ENCODE measurements at regions not wholly inside any gene's neighbourhood (a gene's known extent, or its start where the extent isn't known, plus 50 kb on each side); places are given as distances from the start of the nearest gene placed in this dataset.

- no peak for DNase-seq
These were observed 977.6 kb downstream of the BRD1 start for GRCh38 chr22:48849963-48850657.

GRCh38 chr22:48849219-48849912, 978.3 kb downstream of the BRD1 start:
- DNase-seq = no peak

GRCh38 chr22:48846200-48846599, 981.5 kb downstream of the BRD1 start:
- DNase-seq = no peak

- no peak for DNase-seq
These were observed 982.2 kb downstream of the BRD1 start for GRCh38 chr22:48845356-48845936.

- no peak for DNase-seq
These were observed 983.5 kb downstream of the BRD1 start for GRCh38 chr22:48844056-48844675.

GRCh38 chr22:48843640-48844039, 984.0 kb downstream of the BRD1 start:
- no peak for DNase-seq

GRCh38 chr22:48842976-48843375, 984.7 kb downstream of the BRD1 start:
- no peak for DNase-seq

- DNase-seq = no peak
These were observed 985.1 kb downstream of the BRD1 start for GRCh38 chr22:48842583-48842945.

GRCh38 chr22:48841881-48842582, 985.6 kb downstream of the BRD1 start:
- DNase-seq = no peak

- no peak for DNase-seq
These were observed 987.3 kb downstream of the BRD1 start for GRCh38 chr22:48840112-48840949.

- no peak for DNase-seq
These were observed 988.6 kb downstream of the BRD1 start for GRCh38 chr22:48838846-48839730.

GRCh38 chr22:48838376-48838775, 989.3 kb downstream of the BRD1 start:
- no peak for DNase-seq

GRCh38 chr22:48837341-48837935, 990.2 kb downstream of the BRD1 start:
- no peak for DNase-seq

- no peak for DNase-seq
These were observed 990.9 kb downstream of the BRD1 start for GRCh38 chr22:48836673-48837340.

- DNase-seq = no peak
These were observed 991.6 kb downstream of the BRD1 start for GRCh38 chr22:48835857-48836672.

- DNase-seq = no peak
These were observed 992.3 kb downstream of the BRD1 start for GRCh38 chr22:48835364-48835763.

- no peak for DNase-seq
These were observed 993.3 kb downstream of the BRD1 start for GRCh38 chr22:48834404-48834803.

GRCh38 chr22:48832592-48832991, 995.1 kb downstream of the BRD1 start:
- no peak for DNase-seq

GRCh38 chr22:48829908-48830307, 997.8 kb downstream of the BRD1 start:
- no peak for DNase-seq
